PC-3 (cell line): ENCODE measurements at regions not wholly inside any gene's neighbourhood (a gene's known extent, or its start where the extent isn't known, plus 50 kb on each side); places are given as distances from the start of the nearest gene placed in this dataset.

Experiments used
- ATAC-seq: fragments of 200-7000 bp; cut with Tn5 transposase; 2 replicates; pipeline ENCODE4 v1.9.1; 2020; ENCODE audit warnings: mild to moderate bottlenecking, moderate library complexity
- BruUV-seq: library from RNA; stranded (reverse); fragments of 400-500 nt; replicated peaks from 2 replicates; lab custom pipeline; 2021; lab: Mats Ljungman, UMichigan
- CTCF ChIA-PET: fragments of 300-600 bp; sonication (Branson Sonifier 250); formaldehyde crosslinking; loops from one replicate; lab custom pipeline; 2022; ENCODE audit warnings: antibody characterized with exemption; lab: Charles Lee
- POLR2A ChIA-PET: fragments of 300-600 bp; sonication (Branson Sonifier 250); formaldehyde crosslinking; loops from one replicate; lab custom pipeline; 2022; ENCODE audit warnings: antibody characterized with exemption; ENCODE audit not compliant: unreplicated experiment; lab: Charles Lee
- DNase-seq: peaks from one replicate; pipeline ENCODE4 v3.0.0-alpha.2; 2015
- H2AFZ ChIP-seq: fragments of 300-600 bp; sonication (generic); 2 replicates; pipeline ENCODE4 v1.6.0; 2016; ENCODE audit warnings: antibody characterized with exemption, low read length
- H3F3A ChIP-seq: fragments of 300-600 bp; sonication (generic); one replicate; pipeline ENCODE4 v1.6.0; 2017; ENCODE audit warnings: antibody characterized with exemption, low read length, control low read depth, mild to moderate bottlenecking; ENCODE audit not compliant: unreplicated experiment
- H3K27ac ChIP-seq: fragments of 300-600 bp; sonication (generic); 2 replicates; pipeline ENCODE4 v1.5.1; 2016; ENCODE audit warnings: mild to moderate bottlenecking, low read length
- H3K27me3 ChIP-seq: fragments of 300-600 bp; sonication (generic); 2 replicates; pipeline ENCODE4 v1.6.1; 2016; ENCODE audit warnings: low read length, mixed read lengths
- H3K36me3 ChIP-seq: fragments of 300-600 bp; sonication (generic); 2 replicates; pipeline ENCODE4 v1.6.1; 2016; ENCODE audit warnings: low read depth, mixed run types, low read length, mixed read lengths
- H3K4me1 ChIP-seq: fragments of 300-600 bp; sonication (generic); 2 replicates; pipeline ENCODE4 v1.5.1; 2016; ENCODE audit warnings: low read length; ENCODE audit not compliant: insufficient read depth
- H3K4me2 ChIP-seq: fragments of 300-600 bp; sonication (generic); 2 replicates; pipeline ENCODE4 v1.6.0; 2016; ENCODE audit warnings: low read length
- H3K4me3 ChIP-seq: fragments of 300-600 bp; sonication (generic); 2 replicates; pipeline ENCODE4 v1.5.1; 2016; ENCODE audit warnings: mild to moderate bottlenecking, low read length, mixed read lengths
- H3K79me2 ChIP-seq: fragments of 300-600 bp; sonication (generic); 2 replicates; pipeline ENCODE4 v1.6.1; 2017; ENCODE audit warnings: low read length, mixed read lengths
- H3K9ac ChIP-seq: fragments of 300-600 bp; sonication (generic); 2 replicates; pipeline ENCODE4 v1.6.0; 2016; ENCODE audit warnings: mild to moderate bottlenecking, low read length
- H3K9me2 ChIP-seq: fragments of 300-600 bp; sonication (generic); replicated peaks from 2 replicates; pipeline ENCODE4 v1.6.1; 2016; ENCODE audit warnings: mixed run types, low read length, mixed read lengths
- H3K9me3 ChIP-seq: fragments of 300-600 bp; sonication (generic); 2 replicates; pipeline ENCODE4 v1.6.1; 2016; ENCODE audit warnings: low read length, mixed read lengths
- H4K20me1 ChIP-seq: fragments of 300-600 bp; sonication (generic); 2 replicates; pipeline ENCODE4 v1.6.1; 2016; ENCODE audit warnings: low read length, mixed read lengths
- EZH2 ChIP-seq: fragments of 300-600 bp; sonication (generic); IDR thresholded peaks from one replicate; pipeline ENCODE4 v1.6.1; 2017; ENCODE audit warnings: antibody characterized with exemption, mild to moderate bottlenecking, low read length; ENCODE audit not compliant: unreplicated experiment
- EZH2phosphoT487 ChIP-seq: fragments of 300-600 bp; sonication (generic); IDR thresholded peaks from 2 replicates; pipeline ENCODE4 v1.6.1; 2018; ENCODE audit warnings: mild to moderate bottlenecking, antibody characterized with exemption, low read length, borderline replicate concordance
- intact Hi-C: fragments of 100-400 bp; cut with micrococcal nuclease; formaldehyde crosslinking; loops from 2 replicates; pipeline ENCODE4 v1.9.0; 2023
- TF ChIP-seq, protein P1 (sequence below): fragments of 300-600 bp; sonication (generic); conservative IDR thresholded peaks from 2 replicates; pipeline ENCODE4 v1.5.1; 2017; ENCODE audit warnings: antibody characterized with exemption, low read depth, mild to moderate bottlenecking, low read length

DNA sequence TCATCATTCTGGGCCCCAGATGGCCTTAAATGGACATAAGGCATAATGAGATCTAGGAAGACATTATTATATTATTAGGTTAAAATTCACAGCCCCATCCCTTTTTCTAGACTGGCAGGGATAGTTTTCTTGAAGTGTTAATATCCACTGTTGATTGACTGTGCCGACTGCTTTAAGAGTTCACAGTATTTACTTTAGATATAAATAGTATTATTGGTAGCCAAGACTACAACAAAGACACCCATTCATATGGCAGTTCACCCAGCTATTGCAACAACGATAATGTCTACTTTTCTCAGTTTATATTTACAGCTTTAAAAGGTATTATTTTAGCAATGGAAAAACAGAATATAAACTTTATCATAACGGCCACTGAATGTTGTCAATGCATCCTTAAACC lies 922.2 kb upstream of the POU3F4 start:
- H3K36me3 ChIP-seq: no peaks in the 10 kb centered on the region
- H3K27me3 ChIP-seq: no peaks in the 10 kb centered on the region
- H3K9me3 ChIP-seq: no peaks in the 10 kb centered on the region
- no peak overlapping the region for H2AFZ ChIP-seq
- H3K27ac ChIP-seq: no peak overlapping the region
- no peaks in the 10 kb centered on the region for H3F3A ChIP-seq
- intact Hi-C loops: no loop called here
- ATAC-seq (peak; percentile 22; the same call in 1 of the 2 replicates), DNase-seq (no peak)
- TF ChIP-seq EZH2phosphoT487 (no peak), EZH2 (no peak)
- ChIA-PET POLR2A (no interaction called here), CTCF (no interaction called here)
- no peak overlapping the region for H3K4me3 ChIP-seq
- H3K79me2 ChIP-seq: no peaks in the 10 kb centered on the region
- no peak overlapping the region for H3K9ac ChIP-seq
- no peaks in the 10 kb centered on the region for H4K20me1 ChIP-seq
- peaks cover 13% of the 10 kb centered on the region; the same call in 1 of the 2 replicates for H3K4me1 ChIP-seq
- no peaks in the 10 kb centered on the region for H3K9me2 ChIP-seq
- H3K4me2 ChIP-seq: no peak overlapping the region
- no TSS peak for BruUV-seq

DNA sequence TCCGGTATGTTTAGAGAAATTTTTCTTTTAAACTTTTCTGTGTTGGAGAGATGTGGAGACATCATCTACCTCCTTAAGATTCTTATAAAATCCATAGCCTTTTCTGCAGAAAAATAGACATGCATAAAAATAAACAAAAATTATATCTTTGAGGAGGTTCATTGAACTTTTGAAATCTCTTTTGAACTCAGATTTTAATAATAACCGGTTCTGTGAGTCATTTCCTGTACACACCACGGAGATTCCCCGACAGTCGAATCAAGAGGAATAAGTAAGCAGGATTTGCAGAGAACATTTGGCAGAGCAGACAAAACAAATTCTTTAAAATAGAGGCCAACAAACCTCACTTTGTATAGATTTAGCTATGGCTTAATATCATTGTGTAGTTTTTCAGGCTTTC lies 918.7 kb upstream of the POU3F4 start:
- peak overlapping the region; percentile 22; the same call in 1 of the 2 replicates for H3K4me2 ChIP-seq
- no peaks in the 10 kb centered on the region for H3K79me2 ChIP-seq
- H3K9ac ChIP-seq: no peak overlapping the region
- POLR2A ChIA-PET: no interaction called here
- no peaks in the 10 kb centered on the region for H4K20me1 ChIP-seq
- intact Hi-C loops: no loop called here
- H3F3A ChIP-seq: no peaks in the 10 kb centered on the region
- no peaks in the 10 kb centered on the region for H3K9me2 ChIP-seq
- no peak overlapping the region for H3K27ac ChIP-seq
- H3K9me3 ChIP-seq: no peaks in the 10 kb centered on the region
- no peak overlapping the region for H2AFZ ChIP-seq
- H3K4me1 ChIP-seq: peaks cover 13% of the 10 kb centered on the region; the same call in 1 of the 2 replicates
- no peak for TF ChIP-seq EZH2
- TF ChIP-seq, protein P1, sequence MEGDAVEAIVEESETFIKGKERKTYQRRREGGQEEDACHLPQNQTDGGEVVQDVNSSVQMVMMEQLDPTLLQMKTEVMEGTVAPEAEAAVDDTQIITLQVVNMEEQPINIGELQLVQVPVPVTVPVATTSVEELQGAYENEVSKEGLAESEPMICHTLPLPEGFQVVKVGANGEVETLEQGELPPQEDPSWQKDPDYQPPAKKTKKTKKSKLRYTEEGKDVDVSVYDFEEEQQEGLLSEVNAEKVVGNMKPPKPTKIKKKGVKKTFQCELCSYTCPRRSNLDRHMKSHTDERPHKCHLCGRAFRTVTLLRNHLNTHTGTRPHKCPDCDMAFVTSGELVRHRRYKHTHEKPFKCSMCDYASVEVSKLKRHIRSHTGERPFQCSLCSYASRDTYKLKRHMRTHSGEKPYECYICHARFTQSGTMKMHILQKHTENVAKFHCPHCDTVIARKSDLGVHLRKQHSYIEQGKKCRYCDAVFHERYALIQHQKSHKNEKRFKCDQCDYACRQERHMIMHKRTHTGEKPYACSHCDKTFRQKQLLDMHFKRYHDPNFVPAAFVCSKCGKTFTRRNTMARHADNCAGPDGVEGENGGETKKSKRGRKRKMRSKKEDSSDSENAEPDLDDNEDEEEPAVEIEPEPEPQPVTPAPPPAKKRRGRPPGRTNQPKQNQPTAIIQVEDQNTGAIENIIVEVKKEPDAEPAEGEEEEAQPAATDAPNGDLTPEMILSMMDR: no peak
- no peak for TF ChIP-seq EZH2phosphoT487
- DNase-seq (peak; percentile 53), ATAC-seq (peak; percentile 37; the same call in 1 of the 2 replicates)
- no peaks in the 10 kb centered on the region for H3K36me3 ChIP-seq
- no peak overlapping the region for H3K4me3 ChIP-seq
- no TSS peak for BruUV-seq
- CTCF ChIA-PET: no interaction called here
- no peaks in the 10 kb centered on the region for H3K27me3 ChIP-seq

DNA sequence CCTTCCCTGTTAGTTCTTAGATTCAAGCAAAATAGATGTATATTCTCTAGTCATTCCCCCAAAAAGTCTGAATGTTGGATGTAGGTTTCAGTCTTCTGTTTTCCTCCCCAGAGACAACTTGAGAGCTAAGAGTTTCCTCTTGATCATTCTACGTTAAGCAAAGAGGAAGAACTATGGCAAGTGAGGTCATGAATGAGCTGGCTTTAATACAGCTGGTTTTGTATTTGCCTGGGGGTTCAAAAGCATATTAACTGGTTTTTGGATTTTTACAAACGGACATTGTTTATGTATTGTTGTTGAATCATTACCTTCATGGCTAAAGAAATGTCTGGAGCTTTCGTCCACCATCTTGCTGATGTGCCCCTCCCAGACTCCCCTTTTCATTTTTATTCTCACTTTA lies 916.7 kb upstream of the POU3F4 start:
- no peak overlapping the region for H3K27ac ChIP-seq
- H3F3A ChIP-seq: no peaks in the 10 kb centered on the region
- intact Hi-C loops: no loop called here
- H3K4me1 ChIP-seq: peaks cover 13% of the 10 kb centered on the region; the same call in 1 of the 2 replicates
- H3K9me2 ChIP-seq: no peaks in the 10 kb centered on the region
- no peaks in the 10 kb centered on the region for H4K20me1 ChIP-seq
- H3K4me2 ChIP-seq: no peak overlapping the region
- H3K4me3 ChIP-seq: no peak overlapping the region
- H3K9me3 ChIP-seq: no peaks in the 10 kb centered on the region
- H3K79me2 ChIP-seq: no peaks in the 10 kb centered on the region
- no peak overlapping the region for H2AFZ ChIP-seq
- H3K27me3 ChIP-seq: no peaks in the 10 kb centered on the region
- H3K9ac ChIP-seq: no peak overlapping the region
- TF ChIP-seq EZH2 (no peak), EZH2phosphoT487 (no peak)
- TF ChIP-seq, protein P1: no peak
- no TSS peak for BruUV-seq
- ChIA-PET CTCF (no interaction called here), POLR2A (no interaction called here)
- H3K36me3 ChIP-seq: no peaks in the 10 kb centered on the region
- DNase-seq (no peak), ATAC-seq (no peak)
